Lung (tissue), 11 donors: ENCODE measurements at regions not wholly inside any gene's neighbourhood (a gene's known extent, or its start where the extent isn't known, plus 50 kb on each side); places are given as distances from the start of the nearest gene placed in this dataset.

Experiments
- ATAC-seq: fragments of 200-7000 bp; cut with Tn5 transposase; one replicate; pipeline ENCODE4 v1.9.1; 2020; ENCODE audit warnings: moderate number of reproducible peaks; ENCODE audit not compliant: insufficient read depth, low FRiP score
- DNase-seq, 3 donors: peaks; one replicate each; pipeline ENCODE4 v3.0.0-alpha.2; 2013 to 2017
- H3K27ac ChIP-seq, 2 donors: one replicate each; pipeline ENCODE4 v1.5.1; 2013; ENCODE audit warnings: mild to moderate bottlenecking in 2 of 2, moderate library complexity in 2 of 2, control low read depth in 1 of 2, inconsistent platforms in 1 of 2, low read depth in 1 of 2, low read length in 1 of 2
- H3K27me3 ChIP-seq, 3 donors: one replicate each; pipeline ENCODE4 v1.5.1; 2013; ENCODE audit warnings: low read length in 2 of 3; ENCODE audit not compliant: control insufficient read depth in 3 of 3, insufficient read depth in 3 of 3
- H3K36me3 ChIP-seq, 4 donors: one replicate each; pipeline ENCODE4 v1.5.1; 2013; ENCODE audit warnings: low read length in 4 of 4, mild to moderate bottlenecking in 1 of 4, moderate library complexity in 1 of 4; ENCODE audit not compliant: control insufficient read depth in 4 of 4, insufficient read depth in 4 of 4
- H3K4me1 ChIP-seq, 5 donors: one replicate each; pipeline ENCODE4 v1.5.1; 2013; ENCODE audit warnings: low read length in 5 of 5, mild to moderate bottlenecking in 2 of 5, moderate library complexity in 1 of 5; ENCODE audit not compliant: control insufficient read depth in 5 of 5, insufficient read depth in 5 of 5
- H3K4me3 ChIP-seq: one replicate; pipeline ENCODE4 v1.5.1; 2013; ENCODE audit warnings: mild to moderate bottlenecking, control low read depth, moderate library complexity
- H3K9ac ChIP-seq, 2 donors: one replicate each; pipeline ENCODE4 v1.5.1; 2013; ENCODE audit warnings: low read length in 2 of 2, control low read depth in 1 of 2; ENCODE audit not compliant: insufficient read depth in 1 of 2
- H3K9me3 ChIP-seq, 4 donors: one replicate each; pipeline ENCODE4 v1.5.1; 2013; ENCODE audit warnings: low read length in 3 of 4, mild to moderate bottlenecking in 1 of 4, moderate library complexity in 1 of 4; ENCODE audit not compliant: control insufficient read depth in 4 of 4, insufficient read depth in 3 of 4
- WGBS, 2 donors: extraction: QIAGEN DNeasy Blood & Tissue Kit; methylation state at CpG; one replicate each; pipeline ENCODE4 v1.1.7; 2013; 5-methylcytosine and 5-hydroxymethylcytosine counted together
- TF ChIP-seq, protein P1 (sequence below): IDR thresholded peaks from 2 replicates; pipeline ENCODE4 v1.5.1; 2012; ENCODE audit warnings: mild to moderate bottlenecking; ENCODE audit errors: control extremely low read depth, extremely low read depth
- donor health status: control.
- donor health status: control.
- donor health status: Bipolar disorder and iron deficiency.
- donor health status: healthy.
- donor health status: DM: yes; HTN: yes; CAD: no.

DNA sequence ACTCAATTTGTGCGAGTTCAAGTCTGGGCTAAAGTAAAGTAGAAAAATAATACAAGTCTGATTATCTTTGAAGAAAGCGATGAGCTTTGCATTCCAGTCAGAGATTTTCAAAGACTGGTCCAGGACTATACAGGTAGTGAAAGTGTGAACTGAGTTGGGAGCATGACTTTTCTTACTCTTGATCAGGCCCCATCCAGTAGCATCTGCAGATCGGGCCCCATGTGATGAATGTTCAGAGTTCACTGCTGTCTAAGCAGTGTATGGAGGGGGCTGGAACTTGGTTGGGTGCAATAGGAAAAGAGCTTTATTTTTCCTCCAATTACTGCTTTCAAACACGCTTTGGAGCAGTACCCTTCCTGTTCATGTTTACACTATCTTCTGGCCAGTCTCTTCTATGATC lies 747.4 kb upstream of the ID2 start:
- 92 to 94% methylated on average over 4 of the region's 4 CpGs for WGBS, 2 donors

DNA sequence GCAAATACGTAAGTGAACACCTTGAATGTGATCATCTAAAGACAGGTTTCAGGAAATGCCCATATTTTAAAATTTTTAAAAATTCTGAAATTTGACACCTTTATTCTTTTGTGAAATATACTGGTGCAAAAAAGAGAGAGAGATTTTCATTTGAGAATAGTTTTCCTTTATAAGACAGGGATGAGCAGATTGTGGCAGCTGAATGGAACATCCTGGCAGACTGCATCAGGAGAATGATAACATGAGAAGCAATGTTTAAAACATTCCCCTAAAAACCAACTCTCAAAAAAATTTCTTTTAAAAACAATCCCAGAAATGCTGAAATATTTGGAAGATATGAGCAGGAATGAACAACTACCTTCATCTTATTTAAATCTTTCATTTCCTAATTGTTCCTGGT lies 744.8 kb upstream of the ID2 start:
- WGBS, 2 donors, result 95 to 96% methylated on average over 1 of the region's 1 CpG
- DNase-seq, result no peak
- TF ChIP-seq, protein P1, sequence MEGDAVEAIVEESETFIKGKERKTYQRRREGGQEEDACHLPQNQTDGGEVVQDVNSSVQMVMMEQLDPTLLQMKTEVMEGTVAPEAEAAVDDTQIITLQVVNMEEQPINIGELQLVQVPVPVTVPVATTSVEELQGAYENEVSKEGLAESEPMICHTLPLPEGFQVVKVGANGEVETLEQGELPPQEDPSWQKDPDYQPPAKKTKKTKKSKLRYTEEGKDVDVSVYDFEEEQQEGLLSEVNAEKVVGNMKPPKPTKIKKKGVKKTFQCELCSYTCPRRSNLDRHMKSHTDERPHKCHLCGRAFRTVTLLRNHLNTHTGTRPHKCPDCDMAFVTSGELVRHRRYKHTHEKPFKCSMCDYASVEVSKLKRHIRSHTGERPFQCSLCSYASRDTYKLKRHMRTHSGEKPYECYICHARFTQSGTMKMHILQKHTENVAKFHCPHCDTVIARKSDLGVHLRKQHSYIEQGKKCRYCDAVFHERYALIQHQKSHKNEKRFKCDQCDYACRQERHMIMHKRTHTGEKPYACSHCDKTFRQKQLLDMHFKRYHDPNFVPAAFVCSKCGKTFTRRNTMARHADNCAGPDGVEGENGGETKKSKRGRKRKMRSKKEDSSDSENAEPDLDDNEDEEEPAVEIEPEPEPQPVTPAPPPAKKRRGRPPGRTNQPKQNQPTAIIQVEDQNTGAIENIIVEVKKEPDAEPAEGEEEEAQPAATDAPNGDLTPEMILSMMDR, result no peak
- Histone ChIP-seq H3K27me3 (no peaks in the 10 kb centered on the region), H3K36me3 (no peaks in the 10 kb centered on the region), H3K4me1 (peaks cover 0 to 2% (median 0%) of the 10 kb centered on the region in 5 donors), H3K9me3 (peaks cover 0 to 2% (median 0%) of the 10 kb centered on the region in 4 donors), H3K27ac (no peak overlapping the region), H3K4me3 (no peak overlapping the region), H3K9ac (no peak overlapping the region)
- no peak for ATAC-seq

More for the DNA sequence above, 747.4 kb upstream of the ID2 start:
- ATAC-seq, result no peak
- TF ChIP-seq, protein P1, result no peak
- H3K36me3 ChIP-seq, result no peaks in the 10 kb centered on the region
- no peak for DNase-seq
- H3K9ac ChIP-seq, result no peak overlapping the region
- no peak overlapping the region for H3K4me3 ChIP-seq
- H3K4me1 ChIP-seq, result peaks cover 0 to 23% (median 4%) of the 10 kb centered on the region in 5 donors
- no peak overlapping the region for H3K27ac ChIP-seq
- no peaks in the 10 kb centered on the region for H3K27me3 ChIP-seq
- H3K9me3 ChIP-seq, result peaks cover 0 to 2% (median 0%) of the 10 kb centered on the region in 4 donors

DNA sequence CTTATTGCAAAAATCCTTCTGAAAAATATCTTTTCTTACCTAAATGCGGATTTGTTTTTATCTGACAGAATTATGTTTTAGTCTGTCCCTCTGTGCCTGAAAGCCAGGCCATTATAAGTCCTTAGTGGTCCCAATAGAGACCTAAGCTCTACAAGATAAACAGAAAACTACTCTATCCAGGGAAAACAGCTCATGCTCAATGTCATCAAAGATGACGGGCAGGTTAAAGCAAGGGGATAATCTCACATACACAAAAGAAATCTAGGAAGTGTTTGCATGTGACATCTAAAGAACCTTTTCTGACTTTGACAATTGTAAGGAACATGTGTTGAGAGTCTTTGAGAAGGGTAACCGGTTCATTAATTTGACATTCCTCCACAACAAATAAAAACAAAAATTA lies 741.1 kb upstream of the ID2 start:
- H3K27me3 ChIP-seq, result no peaks in the 10 kb centered on the region
- no peak overlapping the region for H3K27ac ChIP-seq
- no peak overlapping the region for H3K4me3 ChIP-seq
- WGBS, 2 donors, result 91 to 95% methylated on average over 3 of the region's 3 CpGs
- TF ChIP-seq, protein P1, result no peak
- peaks cover 0 to 12% (median 0%) of the 10 kb centered on the region in 5 donors for H3K4me1 ChIP-seq
- H3K9ac ChIP-seq, result no peak overlapping the region
- no peaks in the 10 kb centered on the region for H3K36me3 ChIP-seq
- no peak for ATAC-seq
- H3K9me3 ChIP-seq, result peaks cover 0 to 2% (median 0%) of the 10 kb centered on the region in 4 donors
- DNase-seq, result no peak

DNA sequence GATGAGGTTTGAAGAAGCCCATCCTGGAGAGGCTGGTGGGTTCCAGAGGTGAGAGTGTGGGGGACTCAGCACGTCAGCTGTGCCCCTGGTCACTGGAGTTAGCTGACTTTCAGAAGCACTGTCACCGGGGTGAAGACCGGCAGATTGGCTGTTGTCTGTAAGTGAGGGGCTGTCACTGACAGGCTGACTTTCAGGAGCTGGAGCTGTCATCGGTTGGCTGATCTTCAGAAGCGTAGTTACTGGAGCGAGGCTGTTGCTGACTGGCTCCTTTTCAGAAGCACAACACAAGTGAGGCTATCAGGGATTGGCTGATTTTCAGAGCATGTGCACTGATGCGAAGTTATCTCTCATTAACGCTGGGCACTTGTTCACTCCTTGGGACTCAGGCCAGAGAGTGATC lies 738.4 kb upstream of the ID2 start:
- WGBS, 2 donors, result 82 to 87% methylated on average over 8 of the region's 8 CpGs
- no peak overlapping the region for H3K27ac ChIP-seq
- peaks cover 0 to 19% (median 0%) of the 10 kb centered on the region in 5 donors for H3K4me1 ChIP-seq
- peaks cover 0 to 3% (median 0%) of the 10 kb centered on the region in 4 donors for H3K9me3 ChIP-seq
- DNase-seq, result no peak
- H3K9ac ChIP-seq, result no peak overlapping the region
- H3K27me3 ChIP-seq, result no peaks in the 10 kb centered on the region
- TF ChIP-seq, protein P1, result no peak
- no peaks in the 10 kb centered on the region for H3K36me3 ChIP-seq
- no peak overlapping the region for H3K4me3 ChIP-seq
- ATAC-seq, result no peak
